ENCODE measurements at regions not wholly inside any gene's neighbourhood (a gene's known extent, or its start where the extent isn't known, plus 50 kb on each side); places are given as distances from the start of the nearest gene placed in this dataset.
A peak's percentile ranks its signal among the peaks of the same experiment; 100 is the strongest.

DNA sequence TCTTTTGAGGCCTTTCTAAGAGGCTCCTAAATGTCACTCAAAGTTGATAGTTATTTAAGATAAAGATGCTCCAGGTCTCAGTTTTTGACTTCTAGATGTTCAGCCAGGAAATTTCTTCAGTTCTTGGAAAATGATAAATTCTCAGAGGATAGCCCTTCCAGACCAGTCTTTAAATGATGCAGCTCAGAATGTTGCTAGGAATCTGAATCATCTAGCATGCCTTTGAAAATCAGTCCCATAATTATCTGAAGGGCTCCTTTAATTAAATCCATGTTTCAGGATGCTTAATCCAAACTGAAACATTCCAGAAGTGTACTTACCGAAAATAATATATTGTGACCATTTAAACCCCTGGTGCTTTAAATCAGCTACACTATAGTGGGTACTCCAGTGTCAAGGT lies 107.5 kb upstream of the FBN2 start:
- Histone ChIP-seq H3K27ac (ENCODE audit: low read depth in 1 of 3, low read length in 2 of 3) (no peak overlapping the region), H3K4me1 (ENCODE audit: control insufficient read depth in 3 of 3, insufficient read depth in 2 of 3, low read depth in 1 of 3, low read length in 2 of 3) (no peaks in the 10 kb centered on the region), H3K9me3 (ENCODE audit: control insufficient read depth in 2 of 2, insufficient read depth in 1 of 2, low read depth in 1 of 2, low read length in 1 of 2) (no peaks in the 10 kb centered on the region), H3K36me3 (ENCODE audit: control insufficient read depth in 3 of 3, insufficient read depth in 2 of 3, low read depth in 1 of 3, low read length in 3 of 3) (no peaks in the 10 kb centered on the region), H3K4me3 (ENCODE audit: low read depth in 1 of 3, low read length in 3 of 3) (no peak overlapping the region), H3K27me3 (ENCODE audit: control insufficient read depth in 3 of 3, insufficient read depth in 3 of 3, low read length in 3 of 3) (no peaks in the 10 kb centered on the region)
- DNase-seq (no peak), FAIRE-seq (no peak)
- 74 to 85% (median 76%) methylated on average over 1 of the region's 1 CpG for WGBS, 3 donors

- no peak for DNase-seq
- no peaks in the 10 kb centered on the region for H3K4me1 ChIP-seq (ENCODE audit: control insufficient read depth in 3 of 3, insufficient read depth in 2 of 3, low read depth in 1 of 3, low read length in 2 of 3)
- FAIRE-seq: no peak
- 67 to 75% (median 75%) methylated on average over 2 of the region's 2 CpGs for WGBS, 3 donors
- H3K36me3 ChIP-seq (ENCODE audit: control insufficient read depth in 3 of 3, insufficient read depth in 2 of 3, low read depth in 1 of 3, low read length in 3 of 3): no peaks in the 10 kb centered on the region
- H3K9me3 ChIP-seq (ENCODE audit: control insufficient read depth in 2 of 2, insufficient read depth in 1 of 2, low read depth in 1 of 2, low read length in 1 of 2): no peaks in the 10 kb centered on the region
- no peak overlapping the region for H3K4me3 ChIP-seq (ENCODE audit: low read depth in 1 of 3, low read length in 3 of 3)
- H3K27ac ChIP-seq (ENCODE audit: low read depth in 1 of 3, low read length in 2 of 3): no peak overlapping the region
- no peaks in the 10 kb centered on the region for H3K27me3 ChIP-seq (ENCODE audit: control insufficient read depth in 3 of 3, insufficient read depth in 3 of 3, low read length in 3 of 3)
These were observed 108.1 kb upstream of the FBN2 start for GRCh38 chr5:128646176-128646575.

- no peak for DNase-seq
- no peak for FAIRE-seq
- Histone ChIP-seq H3K27ac (ENCODE audit: low read depth in 1 of 3, low read length in 2 of 3) (no peak overlapping the region), H3K4me3 (ENCODE audit: low read depth in 1 of 3, low read length in 3 of 3) (no peak overlapping the region), H3K36me3 (ENCODE audit: control insufficient read depth in 3 of 3, insufficient read depth in 2 of 3, low read depth in 1 of 3, low read length in 3 of 3) (no peaks in the 10 kb centered on the region), H3K27me3 (ENCODE audit: control insufficient read depth in 3 of 3, insufficient read depth in 3 of 3, low read length in 3 of 3) (no peaks in the 10 kb centered on the region), H3K4me1 (ENCODE audit: control insufficient read depth in 3 of 3, insufficient read depth in 2 of 3, low read depth in 1 of 3, low read length in 2 of 3) (no peaks in the 10 kb centered on the region), H3K9me3 (ENCODE audit: control insufficient read depth in 2 of 2, insufficient read depth in 1 of 2, low read depth in 1 of 2, low read length in 1 of 2) (no peaks in the 10 kb centered on the region)
These were observed 111.1 kb upstream of the FBN2 start for GRCh38 chr5:128649192-128649591.

DNA sequence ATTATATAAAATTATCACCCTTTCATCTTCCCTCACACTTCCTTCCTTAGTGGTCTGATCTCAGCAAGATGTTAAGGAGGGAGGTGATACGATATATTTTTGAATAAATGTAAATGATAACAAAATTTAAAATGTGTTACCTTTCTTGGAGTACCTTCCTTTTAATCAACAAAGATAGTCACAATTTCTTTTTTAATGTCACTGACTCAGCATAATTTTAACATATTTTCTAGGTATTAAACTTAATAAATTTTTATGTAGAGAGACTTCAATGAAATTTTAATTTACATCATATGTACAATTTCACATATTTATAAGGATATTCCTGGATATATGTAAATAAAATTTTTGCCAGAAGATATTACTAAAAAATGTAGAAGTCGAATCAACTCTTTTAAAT lies 125.0 kb upstream of the FBN2 start:
- no peak overlapping the region for H3K27ac ChIP-seq (ENCODE audit: low read depth in 1 of 3, low read length in 2 of 3)
- no peaks in the 10 kb centered on the region for H3K27me3 ChIP-seq (ENCODE audit: control insufficient read depth in 3 of 3, insufficient read depth in 3 of 3, low read length in 3 of 3)
- no peak for DNase-seq
- WGBS, 3 donors: 73 to 79% (median 77%) methylated on average over 2 of the region's 2 CpGs
- FAIRE-seq: no peak
- no peaks in the 10 kb centered on the region for H3K4me1 ChIP-seq (ENCODE audit: control insufficient read depth in 3 of 3, insufficient read depth in 2 of 3, low read depth in 1 of 3, low read length in 2 of 3)
- no peaks in the 10 kb centered on the region for H3K9me3 ChIP-seq (ENCODE audit: control insufficient read depth in 2 of 2, insufficient read depth in 1 of 2, low read depth in 1 of 2, low read length in 1 of 2)
- no peaks in the 10 kb centered on the region for H3K36me3 ChIP-seq (ENCODE audit: control insufficient read depth in 3 of 3, insufficient read depth in 2 of 3, low read depth in 1 of 3, low read length in 3 of 3)
- H3K4me3 ChIP-seq (ENCODE audit: low read depth in 1 of 3, low read length in 3 of 3): no peak overlapping the region

DNA sequence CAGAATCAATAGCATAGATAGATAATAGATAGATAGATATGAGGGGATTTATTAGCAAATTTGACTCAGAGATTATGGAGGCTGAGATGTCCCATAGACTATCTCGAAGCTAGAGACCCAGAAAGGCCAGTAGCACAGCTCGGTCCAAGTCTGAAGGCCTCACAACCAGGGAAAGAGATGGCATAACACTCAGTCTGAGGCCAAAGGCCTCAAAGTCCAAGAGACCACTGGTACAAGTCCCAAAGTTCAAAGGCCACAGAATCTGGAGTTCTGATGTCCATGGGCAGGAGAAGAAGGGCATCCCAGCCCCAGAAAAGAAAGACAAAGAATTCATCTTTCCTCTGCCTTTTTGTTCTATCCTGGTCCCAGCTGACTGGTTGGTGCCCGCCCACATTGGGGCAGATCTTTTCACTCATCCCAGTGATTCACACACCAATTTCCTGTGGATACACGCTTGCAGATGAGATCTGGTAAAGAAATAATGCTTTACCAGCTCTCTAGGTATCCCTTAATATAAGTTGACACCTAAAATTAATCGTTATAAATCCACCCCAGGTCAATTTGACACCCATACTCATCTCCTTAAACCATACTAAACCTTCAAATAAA lies 127.8 kb upstream of the FBN2 start:
- no peaks in the 10 kb centered on the region for H3K4me1 ChIP-seq (ENCODE audit: control insufficient read depth in 3 of 3, insufficient read depth in 2 of 3, low read depth in 1 of 3, low read length in 2 of 3)
- H3K36me3 ChIP-seq (ENCODE audit: control insufficient read depth in 3 of 3, insufficient read depth in 2 of 3, low read depth in 1 of 3, low read length in 3 of 3): no peaks in the 10 kb centered on the region
- no peaks in the 10 kb centered on the region for H3K27me3 ChIP-seq (ENCODE audit: control insufficient read depth in 3 of 3, insufficient read depth in 3 of 3, low read length in 3 of 3)
- no peak overlapping the region for H3K27ac ChIP-seq (ENCODE audit: low read depth in 1 of 3, low read length in 2 of 3)
- DNase-seq (no peak), FAIRE-seq (no peak)
- 52 to 65% (median 54%) methylated on average over 5 of the region's 5 CpGs for WGBS, 3 donors
- no peak overlapping the region for H3K4me3 ChIP-seq (ENCODE audit: low read depth in 1 of 3, low read length in 3 of 3)
- no peaks in the 10 kb centered on the region for H3K9me3 ChIP-seq (ENCODE audit: control insufficient read depth in 2 of 2, insufficient read depth in 1 of 2, low read depth in 1 of 2, low read length in 1 of 2)

DNA sequence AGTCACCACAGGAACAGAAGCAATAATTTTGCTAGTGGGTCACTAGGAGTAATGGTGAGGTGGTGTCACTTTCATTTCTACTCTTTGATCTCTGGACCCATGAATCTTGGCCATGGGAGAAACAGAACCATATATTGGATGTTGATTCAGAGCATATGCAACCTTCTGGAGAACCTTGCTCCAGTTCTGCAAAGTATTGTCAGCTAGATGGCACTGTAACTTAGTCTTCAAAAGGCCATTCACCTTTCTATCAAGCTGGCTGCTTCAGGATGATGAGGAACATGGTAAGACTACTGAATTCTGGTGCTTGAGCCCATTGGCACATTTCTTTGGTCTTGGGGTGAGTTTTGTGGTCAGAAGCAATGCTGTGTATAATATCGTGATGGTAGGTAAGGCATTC lies 129.1 kb upstream of the FBN2 start:
- Histone ChIP-seq H3K27me3 (ENCODE audit: control insufficient read depth in 3 of 3, insufficient read depth in 3 of 3, low read length in 3 of 3) (no peaks in the 10 kb centered on the region), H3K9me3 (ENCODE audit: control insufficient read depth in 2 of 2, insufficient read depth in 1 of 2, low read depth in 1 of 2, low read length in 1 of 2) (no peaks in the 10 kb centered on the region), H3K36me3 (ENCODE audit: control insufficient read depth in 3 of 3, insufficient read depth in 2 of 3, low read depth in 1 of 3, low read length in 3 of 3) (no peaks in the 10 kb centered on the region), H3K27ac (ENCODE audit: low read depth in 1 of 3, low read length in 2 of 3) (no peak overlapping the region), H3K4me3 (ENCODE audit: low read depth in 1 of 3, low read length in 3 of 3) (no peak overlapping the region), H3K4me1 (ENCODE audit: control insufficient read depth in 3 of 3, insufficient read depth in 2 of 3, low read depth in 1 of 3, low read length in 2 of 3) (no peaks in the 10 kb centered on the region)
- DNase-seq (peak in 1 of 2 donors; percentile 2), FAIRE-seq (no peak)
- whole genome bisulfite sequencing, 3 donors: 81 to 93% (median 92%) methylated on average over 1 of the region's 1 CpG

- Histone ChIP-seq H3K4me3 (ENCODE audit: low read depth in 1 of 3, low read length in 3 of 3) (no peak overlapping the region), H3K27ac (ENCODE audit: low read depth in 1 of 3, low read length in 2 of 3) (no peak overlapping the region), H3K36me3 (ENCODE audit: control insufficient read depth in 3 of 3, insufficient read depth in 2 of 3, low read depth in 1 of 3, low read length in 3 of 3) (no peaks in the 10 kb centered on the region), H3K4me1 (ENCODE audit: control insufficient read depth in 3 of 3, insufficient read depth in 2 of 3, low read depth in 1 of 3, low read length in 2 of 3) (no peaks in the 10 kb centered on the region), H3K27me3 (ENCODE audit: control insufficient read depth in 3 of 3, insufficient read depth in 3 of 3, low read length in 3 of 3) (no peaks in the 10 kb centered on the region), H3K9me3 (ENCODE audit: control insufficient read depth in 2 of 2, insufficient read depth in 1 of 2, low read depth in 1 of 2, low read length in 1 of 2) (no peaks in the 10 kb centered on the region)
- WGBS, 3 donors: 84 to 95% (median 91%) methylated on average over 1 of the region's 1 CpG
- DNase-seq (no peak), FAIRE-seq (no peak)
These were observed 129.7 kb upstream of the FBN2 start for GRCh38 chr5:128667751-128668150.

GRCh38 chr5:128668921-128669320 lies 130.9 kb upstream of the FBN2 start:
- 85 to 91% (median 90%) methylated on average over 6 of the region's 6 CpGs for WGBS, 3 donors
- DNase-seq: no peak
- Histone ChIP-seq H3K4me3 (ENCODE audit: low read depth in 1 of 3, low read length in 3 of 3) (no peak overlapping the region), H3K9me3 (ENCODE audit: control insufficient read depth in 2 of 2, insufficient read depth in 1 of 2, low read depth in 1 of 2, low read length in 1 of 2) (no peaks in the 10 kb centered on the region), H3K27ac (ENCODE audit: low read depth in 1 of 3, low read length in 2 of 3) (no peak overlapping the region), H3K36me3 (ENCODE audit: control insufficient read depth in 3 of 3, insufficient read depth in 2 of 3, low read depth in 1 of 3, low read length in 3 of 3) (no peaks in the 10 kb centered on the region), H3K27me3 (ENCODE audit: control insufficient read depth in 3 of 3, insufficient read depth in 3 of 3, low read length in 3 of 3) (no peaks in the 10 kb centered on the region), H3K4me1 (ENCODE audit: control insufficient read depth in 3 of 3, insufficient read depth in 2 of 3, low read depth in 1 of 3, low read length in 2 of 3) (no peaks in the 10 kb centered on the region)
- no peak for FAIRE-seq

DNA sequence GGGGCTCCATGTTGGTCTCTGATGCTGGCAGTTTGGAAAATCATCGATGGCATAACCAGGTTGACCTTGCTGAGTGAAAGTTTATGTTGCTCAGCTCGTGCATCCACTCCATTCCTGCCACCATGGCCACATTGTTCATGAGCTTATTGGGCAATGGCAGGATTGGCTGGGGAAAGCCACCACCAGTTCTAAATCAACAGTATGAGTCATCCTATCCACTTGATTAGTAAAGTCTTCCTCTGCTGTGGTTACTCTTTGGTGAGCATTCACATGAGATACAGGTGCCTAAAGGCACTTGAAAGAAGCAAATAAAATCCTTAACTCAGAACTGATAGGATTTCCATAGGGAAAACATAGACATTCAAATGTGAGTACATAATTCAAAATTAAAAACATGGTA lies 131.8 kb upstream of the FBN2 start:
- Histone ChIP-seq H3K4me3 (ENCODE audit: low read depth in 1 of 3, low read length in 3 of 3) (no peak overlapping the region), H3K9me3 (ENCODE audit: control insufficient read depth in 2 of 2, insufficient read depth in 1 of 2, low read depth in 1 of 2, low read length in 1 of 2) (no peaks in the 10 kb centered on the region), H3K27ac (ENCODE audit: low read depth in 1 of 3, low read length in 2 of 3) (no peak overlapping the region), H3K4me1 (ENCODE audit: control insufficient read depth in 3 of 3, insufficient read depth in 2 of 3, low read depth in 1 of 3, low read length in 2 of 3) (no peaks in the 10 kb centered on the region), H3K27me3 (ENCODE audit: control insufficient read depth in 3 of 3, insufficient read depth in 3 of 3, low read length in 3 of 3) (no peaks in the 10 kb centered on the region), H3K36me3 (ENCODE audit: control insufficient read depth in 3 of 3, insufficient read depth in 2 of 3, low read depth in 1 of 3, low read length in 3 of 3) (no peaks in the 10 kb centered on the region)
- DNase-seq (no peak), FAIRE-seq (no peak)
- 46 to 75% (median 58%) methylated on average over 2 of the region's 2 CpGs for WGBS, 3 donors

Measured in small intestine (tissue), 7 donors.